ENCODE measurements at regions not wholly inside any gene's neighbourhood (a gene's known extent, or its start where the extent isn't known, plus 50 kb on each side); places are given as distances from the start of the nearest gene placed in this dataset.

DNA sequence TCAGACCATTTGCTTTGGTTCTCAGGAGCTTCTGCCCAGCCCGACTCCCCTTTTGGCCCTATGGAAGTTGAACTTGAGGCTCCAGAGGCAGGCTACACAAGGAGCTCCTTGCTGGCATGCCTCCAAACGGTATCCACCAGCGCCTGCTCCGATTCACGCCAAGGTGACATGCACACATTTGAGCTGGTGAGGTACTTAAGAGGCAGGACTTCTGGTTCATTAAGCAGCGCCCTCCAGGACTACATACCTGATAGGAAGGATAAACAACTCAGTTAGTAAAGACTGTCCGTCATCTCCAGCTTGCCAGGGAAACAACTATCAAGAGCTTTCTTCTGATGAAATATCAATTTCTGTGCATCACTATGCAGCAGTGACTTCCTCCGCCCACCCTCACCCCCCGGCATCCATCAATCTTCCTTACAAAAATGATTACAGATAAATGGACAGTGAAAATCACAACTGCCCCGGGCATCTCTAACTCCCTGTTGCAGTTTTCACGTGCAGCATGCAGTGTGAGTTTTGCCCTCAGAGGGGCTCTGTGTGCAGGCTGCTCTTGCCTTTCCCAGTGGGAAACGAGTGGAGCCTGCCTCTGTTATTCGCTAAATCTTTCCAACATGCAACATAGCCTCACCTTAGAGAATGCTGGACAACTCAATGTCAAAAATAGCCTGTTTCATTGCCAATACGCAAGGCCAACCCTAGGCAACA is 122.9 kb downstream of the ARRDC4 start:
- TF ChIP-seq, protein P1, sequence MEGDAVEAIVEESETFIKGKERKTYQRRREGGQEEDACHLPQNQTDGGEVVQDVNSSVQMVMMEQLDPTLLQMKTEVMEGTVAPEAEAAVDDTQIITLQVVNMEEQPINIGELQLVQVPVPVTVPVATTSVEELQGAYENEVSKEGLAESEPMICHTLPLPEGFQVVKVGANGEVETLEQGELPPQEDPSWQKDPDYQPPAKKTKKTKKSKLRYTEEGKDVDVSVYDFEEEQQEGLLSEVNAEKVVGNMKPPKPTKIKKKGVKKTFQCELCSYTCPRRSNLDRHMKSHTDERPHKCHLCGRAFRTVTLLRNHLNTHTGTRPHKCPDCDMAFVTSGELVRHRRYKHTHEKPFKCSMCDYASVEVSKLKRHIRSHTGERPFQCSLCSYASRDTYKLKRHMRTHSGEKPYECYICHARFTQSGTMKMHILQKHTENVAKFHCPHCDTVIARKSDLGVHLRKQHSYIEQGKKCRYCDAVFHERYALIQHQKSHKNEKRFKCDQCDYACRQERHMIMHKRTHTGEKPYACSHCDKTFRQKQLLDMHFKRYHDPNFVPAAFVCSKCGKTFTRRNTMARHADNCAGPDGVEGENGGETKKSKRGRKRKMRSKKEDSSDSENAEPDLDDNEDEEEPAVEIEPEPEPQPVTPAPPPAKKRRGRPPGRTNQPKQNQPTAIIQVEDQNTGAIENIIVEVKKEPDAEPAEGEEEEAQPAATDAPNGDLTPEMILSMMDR (IDR thresholded peaks at IDR 0.05; ENCODE audit: extremely low read depth in 1 of 2, insufficient read depth in 1 of 2, low read depth in 1 of 2, low read length in 2 of 2), result no peak
- TF ChIP-seq, protein P2, sequence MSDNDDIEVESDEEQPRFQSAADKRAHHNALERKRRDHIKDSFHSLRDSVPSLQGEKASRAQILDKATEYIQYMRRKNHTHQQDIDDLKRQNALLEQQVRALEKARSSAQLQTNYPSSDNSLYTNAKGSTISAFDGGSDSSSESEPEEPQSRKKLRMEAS (IDR thresholded peaks at IDR 0.05; ENCODE audit: insufficient read depth, insufficient read length), result no peak
- no peak for TF ChIP-seq GATA2 (IDR thresholded peaks at IDR 0.05; ENCODE audit: insufficient read depth, insufficient read length, low read depth, low read length)
- TF ChIP-seq POLR2A (IDR thresholded peaks at IDR 0.05; ENCODE audit: low read depth, low read length), result no peak
- TF ChIP-seq POLR2AphosphoS5 (IDR thresholded peaks at IDR 0.05; ENCODE audit: insufficient read depth, low read depth, low read length), result no peak
